GM23338 (cell line): ENCODE measurements at regions not wholly inside any gene's neighbourhood (a gene's known extent, or its start where the extent isn't known, plus 50 kb on each side); places are given as distances from the start of the nearest gene placed in this dataset.

Source experiments
- ATAC-seq: fragments of 200-7000 bp; cut with Tn5 transposase; 3 replicates; pipeline ENCODE4 v1.9.1; 2020
- DNase-seq: peaks from one replicate; pipeline ENCODE4 v3.0.0-alpha.2; 2015; ENCODE audit warnings: low spot score
- H2AFZ ChIP-seq: fragments of 200-600 bp; sonication (generic); 2 replicates; pipeline ENCODE4 v1.8.0; 2016; ENCODE audit warnings: antibody characterized with exemption, mild to moderate bottlenecking, moderate library complexity
- H3F3A ChIP-seq: fragments of 200-600 bp; sonication (generic); replicated peaks from 2 replicates; pipeline ENCODE4 v1.8.0; 2017; ENCODE audit warnings: antibody characterized with exemption, mixed run types, low read depth
- H3K27ac ChIP-seq: fragments of 200-600 bp; sonication (generic); 2 replicates; pipeline ENCODE4 v1.6.1; 2016; ENCODE audit warnings: low read depth
- H3K27me3 ChIP-seq: fragments of 200-600 bp; sonication (generic); 2 replicates; pipeline ENCODE4 v1.8.0; 2016; ENCODE audit warnings: mild to moderate bottlenecking, mixed run types, moderate library complexity; ENCODE audit not compliant: insufficient read depth
- H3K36me3 ChIP-seq: fragments of 200-600 bp; sonication (generic); 2 replicates; pipeline ENCODE4 v1.8.0; 2016; ENCODE audit warnings: mild to moderate bottlenecking; ENCODE audit not compliant: insufficient read depth
- H3K4me1 ChIP-seq: fragments of 200-600 bp; sonication (generic); 2 replicates; pipeline ENCODE4 v1.8.0; 2016; ENCODE audit warnings: mild to moderate bottlenecking, moderate library complexity; ENCODE audit not compliant: insufficient read depth
- H3K4me2 ChIP-seq: fragments of 200-600 bp; sonication (generic); 2 replicates; pipeline ENCODE4 v1.7.1; 2017; ENCODE audit warnings: mixed run types
- H3K4me3 ChIP-seq: fragments of 200-600 bp; sonication (generic); 2 replicates; pipeline ENCODE4 v1.6.1; 2016; ENCODE audit warnings: mixed run types
- H3K79me2 ChIP-seq: fragments of 200-600 bp; sonication (generic); replicated peaks from 2 replicates; pipeline ENCODE4 v1.8.0; 2017; ENCODE audit warnings: mild to moderate bottlenecking; ENCODE audit not compliant: insufficient read depth
- H3K9me2 ChIP-seq: fragments of 200-600 bp; sonication (generic); 2 replicates; pipeline ENCODE4 v1.8.0; 2017; ENCODE audit not compliant: insufficient read depth
- H4K20me1 ChIP-seq: fragments of 200-600 bp; sonication (generic); replicated peaks from 2 replicates; pipeline ENCODE4 v1.8.0; 2017; ENCODE audit warnings: mild to moderate bottlenecking; ENCODE audit not compliant: insufficient read depth
- H3K27ac Mint-ChIP-seq: 2 replicates; pipeline ENCODE4 v1.8.0; 2020; ENCODE audit warnings: inconsistent platforms, mild to moderate bottlenecking, moderate library complexity, mixed read lengths
- H3K27me3 Mint-ChIP-seq: 3 replicates; pipeline ENCODE4 v1.8.0; 2022; ENCODE audit warnings: low read depth, mild to moderate bottlenecking, moderate library complexity, mixed read lengths, inconsistent platforms; ENCODE audit not compliant: insufficient read depth, poor library complexity
- H3K36me3 Mint-ChIP-seq: 3 replicates; pipeline ENCODE4 v1.8.0; 2021; ENCODE audit warnings: low read depth, mild to moderate bottlenecking, inconsistent platforms, moderate library complexity, mixed read lengths
- H3K4me1 Mint-ChIP-seq: 3 replicates; pipeline ENCODE4 v1.8.0; 2020; ENCODE audit warnings: mild to moderate bottlenecking, inconsistent platforms, mixed read lengths
- H3K4me3 Mint-ChIP-seq: 3 replicates; pipeline ENCODE4 v1.8.0; 2021; ENCODE audit warnings: moderate library complexity, mild to moderate bottlenecking, inconsistent platforms, mixed read lengths
- H3K9me3 Mint-ChIP-seq: 3 replicates; pipeline ENCODE4 v1.8.0; 2020; ENCODE audit warnings: moderate library complexity, mild to moderate bottlenecking, inconsistent platforms, mixed read lengths
- CREB1 ChIP-seq: fragments of 250-450 bp; sonication (Bioruptor Pico); IDR thresholded peaks from 2 replicates; pipeline ENCODE4 v1.5.0; 2020; ENCODE audit warnings: low read depth, mild to moderate bottlenecking, moderate library complexity
- EZH2 ChIP-seq: fragments of 200-600 bp; sonication (generic); IDR thresholded peaks from one replicate; pipeline ENCODE4 v1.8.0; 2017; ENCODE audit warnings: antibody characterized with exemption, mild to moderate bottlenecking, low read depth; ENCODE audit not compliant: unreplicated experiment
- EZH2phosphoT487 ChIP-seq: fragments of 200-600 bp; sonication (generic); IDR thresholded peaks from one replicate; pipeline ENCODE4 v1.8.1; 2018; ENCODE audit warnings: antibody characterized with exemption; ENCODE audit not compliant: unreplicated experiment
- JUNB ChIP-seq: IDR thresholded peaks from one replicate; pipeline ENCODE4 v1.6.1; 2016; ENCODE audit warnings: antibody characterized with exemption; ENCODE audit not compliant: unreplicated experiment
- NANOG ChIP-seq: IDR thresholded peaks from 2 replicates; pipeline ENCODE4 v1.6.1; 2016; ENCODE audit warnings: antibody characterized with exemption, borderline replicate concordance
- POLR2AphosphoS5 ChIP-seq: IDR thresholded peaks from 2 replicates; pipeline ENCODE4 v1.6.1; 2016; ENCODE audit warnings: antibody characterized with exemption, low read depth
- ZNF114 ChIP-seq: fragments of 250-450 bp; sonication (Bioruptor Pico); IDR thresholded peaks from 2 replicates; pipeline ENCODE4 v1.5.0; 2020; ENCODE audit warnings: mild to moderate bottlenecking, moderate library complexity
- ZNF331 ChIP-seq: fragments of 250-450 bp; sonication (Bioruptor Pico); IDR thresholded peaks from 2 replicates; pipeline ENCODE4 v1.5.0; 2020; ENCODE audit warnings: low read depth, mild to moderate bottlenecking, moderate library complexity
- TF ChIP-seq, protein P1 (sequence below), 2 experiments: fragments of 200-600 bp in 1 of 2; sonication (generic) in 1 of 2; conservative IDR thresholded peaks; 2 replicates each; pipeline versions ENCODE4 v1.5.1 to v1.6.1; 2016 to 2017; ENCODE audit warnings: antibody characterized with exemption in 2 of 2, low read depth in 2 of 2, mild to moderate bottlenecking in 2 of 2, moderate library complexity in 1 of 2
- TF ChIP-seq, protein P2 (sequence below): IDR thresholded peaks from one replicate; pipeline ENCODE4 v1.6.1; 2018; ENCODE audit warnings: antibody characterized with exemption; ENCODE audit not compliant: unreplicated experiment
- TF ChIP-seq, protein P3 (sequence below): IDR thresholded peaks from 2 replicates; pipeline ENCODE4 v1.6.1; 2016; ENCODE audit warnings: antibody characterized with exemption
- TF ChIP-seq, protein P4 (sequence below): fragments of 250-450 bp; sonication (Bioruptor Pico); IDR thresholded peaks from 2 replicates; pipeline ENCODE4 v1.5.0; 2020; ENCODE audit warnings: mild to moderate bottlenecking, moderate library complexity

DNA sequence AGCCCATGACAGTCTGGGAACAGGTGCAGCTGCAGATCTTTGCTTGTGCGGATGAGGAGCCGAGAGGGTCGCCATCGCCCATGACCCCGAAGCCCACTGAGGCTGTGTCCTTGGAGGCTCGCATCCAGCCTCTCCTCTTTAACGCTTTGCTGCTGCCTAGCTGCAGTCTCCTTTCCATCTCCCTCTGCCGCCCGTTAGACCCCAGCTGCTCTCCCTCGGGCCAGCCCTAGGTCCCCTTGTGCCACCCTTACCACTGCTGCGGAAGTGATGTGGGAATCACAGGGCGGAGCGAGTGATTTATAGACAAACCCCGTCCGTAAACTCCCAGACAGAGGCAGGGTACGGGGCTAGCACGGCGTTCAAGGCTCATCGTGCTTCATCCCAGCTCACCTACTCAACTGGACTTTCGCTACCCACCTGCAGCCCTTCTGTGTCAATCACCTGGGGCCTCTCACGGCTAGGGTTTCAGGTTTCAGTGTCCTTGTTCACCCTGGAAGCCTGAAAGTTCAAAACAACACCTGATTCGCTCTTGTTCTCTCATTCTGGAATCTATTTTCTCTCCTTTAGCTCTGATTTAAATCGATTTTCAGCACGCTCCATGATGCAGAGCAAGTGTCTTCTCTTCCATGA lies 76.1 kb downstream of the PAX1 start (continued):
- TF ChIP-seq, protein P1, sequence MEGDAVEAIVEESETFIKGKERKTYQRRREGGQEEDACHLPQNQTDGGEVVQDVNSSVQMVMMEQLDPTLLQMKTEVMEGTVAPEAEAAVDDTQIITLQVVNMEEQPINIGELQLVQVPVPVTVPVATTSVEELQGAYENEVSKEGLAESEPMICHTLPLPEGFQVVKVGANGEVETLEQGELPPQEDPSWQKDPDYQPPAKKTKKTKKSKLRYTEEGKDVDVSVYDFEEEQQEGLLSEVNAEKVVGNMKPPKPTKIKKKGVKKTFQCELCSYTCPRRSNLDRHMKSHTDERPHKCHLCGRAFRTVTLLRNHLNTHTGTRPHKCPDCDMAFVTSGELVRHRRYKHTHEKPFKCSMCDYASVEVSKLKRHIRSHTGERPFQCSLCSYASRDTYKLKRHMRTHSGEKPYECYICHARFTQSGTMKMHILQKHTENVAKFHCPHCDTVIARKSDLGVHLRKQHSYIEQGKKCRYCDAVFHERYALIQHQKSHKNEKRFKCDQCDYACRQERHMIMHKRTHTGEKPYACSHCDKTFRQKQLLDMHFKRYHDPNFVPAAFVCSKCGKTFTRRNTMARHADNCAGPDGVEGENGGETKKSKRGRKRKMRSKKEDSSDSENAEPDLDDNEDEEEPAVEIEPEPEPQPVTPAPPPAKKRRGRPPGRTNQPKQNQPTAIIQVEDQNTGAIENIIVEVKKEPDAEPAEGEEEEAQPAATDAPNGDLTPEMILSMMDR (conservative IDR thresholded peaks at IDR 0.05; ENCODE audit: low read depth in 2 of 2) = no peak
- no peak for TF ChIP-seq JUNB

DNA sequence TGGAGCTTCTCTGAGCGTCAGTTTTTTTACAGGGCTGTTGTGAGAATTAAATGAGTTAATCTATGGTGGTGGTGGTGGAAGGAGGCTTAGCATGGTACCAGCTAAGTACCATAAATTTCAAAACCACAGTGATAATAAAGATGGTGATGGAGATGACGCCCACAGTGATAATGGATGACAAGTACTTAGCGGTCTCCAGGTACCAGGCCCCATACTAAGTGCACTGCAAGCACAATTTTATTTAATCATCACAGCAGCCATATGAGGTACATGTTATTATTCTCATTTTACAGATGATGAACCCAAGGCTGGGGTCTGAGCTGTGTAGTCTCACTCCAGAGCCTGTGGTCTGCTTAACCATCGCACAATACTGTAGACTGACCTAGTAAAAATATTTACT lies 75.1 kb downstream of the PAX1 start:
- Mint-ChIP-seq H3K4me3 (no peak overlapping the region), H3K4me1 (peaks cover 8% of the 10 kb centered on the region), H3K36me3 (no peaks in the 10 kb centered on the region), H3K27me3 (peaks cover 2% of the 10 kb centered on the region), H3K27ac (no peak overlapping the region), H3K9me3 (peaks cover 3% of the 10 kb centered on the region; the same call in 2 of the 3 replicates)
- DNase-seq = no peak
- no peak for ATAC-seq
- Histone ChIP-seq H3K4me1 (no peaks in the 10 kb centered on the region), H3K9me2 (peaks cover 11% of the 10 kb centered on the region; the same call in 1 of the 2 replicates), H3K79me2 (no peaks in the 10 kb centered on the region), H3K4me3 (no peak overlapping the region), H4K20me1 (no peaks in the 10 kb centered on the region), H3K27me3 (no peaks in the 10 kb centered on the region), H3K27ac (no peak overlapping the region), H2AFZ (no peak overlapping the region), H3F3A (no peaks in the 10 kb centered on the region), H3K4me2 (no peak overlapping the region), H3K36me3 (no peaks in the 10 kb centered on the region)
- TF ChIP-seq ZNF114 (CRISPR knock-in tag) (no peak), EZH2phosphoT487 (no peak), JUNB (no peak), NANOG (no peak), POLR2AphosphoS5 (no peak), CREB1 (CRISPR knock-in tag) (no peak), ZNF331 (CRISPR knock-in tag) (no peak), EZH2 (no peak)
- TF ChIP-seq, protein P2, sequence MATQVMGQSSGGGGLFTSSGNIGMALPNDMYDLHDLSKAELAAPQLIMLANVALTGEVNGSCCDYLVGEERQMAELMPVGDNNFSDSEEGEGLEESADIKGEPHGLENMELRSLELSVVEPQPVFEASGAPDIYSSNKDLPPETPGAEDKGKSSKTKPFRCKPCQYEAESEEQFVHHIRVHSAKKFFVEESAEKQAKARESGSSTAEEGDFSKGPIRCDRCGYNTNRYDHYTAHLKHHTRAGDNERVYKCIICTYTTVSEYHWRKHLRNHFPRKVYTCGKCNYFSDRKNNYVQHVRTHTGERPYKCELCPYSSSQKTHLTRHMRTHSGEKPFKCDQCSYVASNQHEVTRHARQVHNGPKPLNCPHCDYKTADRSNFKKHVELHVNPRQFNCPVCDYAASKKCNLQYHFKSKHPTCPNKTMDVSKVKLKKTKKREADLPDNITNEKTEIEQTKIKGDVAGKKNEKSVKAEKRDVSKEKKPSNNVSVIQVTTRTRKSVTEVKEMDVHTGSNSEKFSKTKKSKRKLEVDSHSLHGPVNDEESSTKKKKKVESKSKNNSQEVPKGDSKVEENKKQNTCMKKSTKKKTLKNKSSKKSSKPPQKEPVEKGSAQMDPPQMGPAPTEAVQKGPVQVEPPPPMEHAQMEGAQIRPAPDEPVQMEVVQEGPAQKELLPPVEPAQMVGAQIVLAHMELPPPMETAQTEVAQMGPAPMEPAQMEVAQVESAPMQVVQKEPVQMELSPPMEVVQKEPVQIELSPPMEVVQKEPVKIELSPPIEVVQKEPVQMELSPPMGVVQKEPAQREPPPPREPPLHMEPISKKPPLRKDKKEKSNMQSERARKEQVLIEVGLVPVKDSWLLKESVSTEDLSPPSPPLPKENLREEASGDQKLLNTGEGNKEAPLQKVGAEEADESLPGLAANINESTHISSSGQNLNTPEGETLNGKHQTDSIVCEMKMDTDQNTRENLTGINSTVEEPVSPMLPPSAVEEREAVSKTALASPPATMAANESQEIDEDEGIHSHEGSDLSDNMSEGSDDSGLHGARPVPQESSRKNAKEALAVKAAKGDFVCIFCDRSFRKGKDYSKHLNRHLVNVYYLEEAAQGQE = no peak
- TF ChIP-seq, protein P3, sequence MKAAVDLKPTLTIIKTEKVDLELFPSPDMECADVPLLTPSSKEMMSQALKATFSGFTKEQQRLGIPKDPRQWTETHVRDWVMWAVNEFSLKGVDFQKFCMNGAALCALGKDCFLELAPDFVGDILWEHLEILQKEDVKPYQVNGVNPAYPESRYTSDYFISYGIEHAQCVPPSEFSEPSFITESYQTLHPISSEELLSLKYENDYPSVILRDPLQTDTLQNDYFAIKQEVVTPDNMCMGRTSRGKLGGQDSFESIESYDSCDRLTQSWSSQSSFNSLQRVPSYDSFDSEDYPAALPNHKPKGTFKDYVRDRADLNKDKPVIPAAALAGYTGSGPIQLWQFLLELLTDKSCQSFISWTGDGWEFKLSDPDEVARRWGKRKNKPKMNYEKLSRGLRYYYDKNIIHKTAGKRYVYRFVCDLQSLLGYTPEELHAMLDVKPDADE = no peak
- TF ChIP-seq, protein P4, sequence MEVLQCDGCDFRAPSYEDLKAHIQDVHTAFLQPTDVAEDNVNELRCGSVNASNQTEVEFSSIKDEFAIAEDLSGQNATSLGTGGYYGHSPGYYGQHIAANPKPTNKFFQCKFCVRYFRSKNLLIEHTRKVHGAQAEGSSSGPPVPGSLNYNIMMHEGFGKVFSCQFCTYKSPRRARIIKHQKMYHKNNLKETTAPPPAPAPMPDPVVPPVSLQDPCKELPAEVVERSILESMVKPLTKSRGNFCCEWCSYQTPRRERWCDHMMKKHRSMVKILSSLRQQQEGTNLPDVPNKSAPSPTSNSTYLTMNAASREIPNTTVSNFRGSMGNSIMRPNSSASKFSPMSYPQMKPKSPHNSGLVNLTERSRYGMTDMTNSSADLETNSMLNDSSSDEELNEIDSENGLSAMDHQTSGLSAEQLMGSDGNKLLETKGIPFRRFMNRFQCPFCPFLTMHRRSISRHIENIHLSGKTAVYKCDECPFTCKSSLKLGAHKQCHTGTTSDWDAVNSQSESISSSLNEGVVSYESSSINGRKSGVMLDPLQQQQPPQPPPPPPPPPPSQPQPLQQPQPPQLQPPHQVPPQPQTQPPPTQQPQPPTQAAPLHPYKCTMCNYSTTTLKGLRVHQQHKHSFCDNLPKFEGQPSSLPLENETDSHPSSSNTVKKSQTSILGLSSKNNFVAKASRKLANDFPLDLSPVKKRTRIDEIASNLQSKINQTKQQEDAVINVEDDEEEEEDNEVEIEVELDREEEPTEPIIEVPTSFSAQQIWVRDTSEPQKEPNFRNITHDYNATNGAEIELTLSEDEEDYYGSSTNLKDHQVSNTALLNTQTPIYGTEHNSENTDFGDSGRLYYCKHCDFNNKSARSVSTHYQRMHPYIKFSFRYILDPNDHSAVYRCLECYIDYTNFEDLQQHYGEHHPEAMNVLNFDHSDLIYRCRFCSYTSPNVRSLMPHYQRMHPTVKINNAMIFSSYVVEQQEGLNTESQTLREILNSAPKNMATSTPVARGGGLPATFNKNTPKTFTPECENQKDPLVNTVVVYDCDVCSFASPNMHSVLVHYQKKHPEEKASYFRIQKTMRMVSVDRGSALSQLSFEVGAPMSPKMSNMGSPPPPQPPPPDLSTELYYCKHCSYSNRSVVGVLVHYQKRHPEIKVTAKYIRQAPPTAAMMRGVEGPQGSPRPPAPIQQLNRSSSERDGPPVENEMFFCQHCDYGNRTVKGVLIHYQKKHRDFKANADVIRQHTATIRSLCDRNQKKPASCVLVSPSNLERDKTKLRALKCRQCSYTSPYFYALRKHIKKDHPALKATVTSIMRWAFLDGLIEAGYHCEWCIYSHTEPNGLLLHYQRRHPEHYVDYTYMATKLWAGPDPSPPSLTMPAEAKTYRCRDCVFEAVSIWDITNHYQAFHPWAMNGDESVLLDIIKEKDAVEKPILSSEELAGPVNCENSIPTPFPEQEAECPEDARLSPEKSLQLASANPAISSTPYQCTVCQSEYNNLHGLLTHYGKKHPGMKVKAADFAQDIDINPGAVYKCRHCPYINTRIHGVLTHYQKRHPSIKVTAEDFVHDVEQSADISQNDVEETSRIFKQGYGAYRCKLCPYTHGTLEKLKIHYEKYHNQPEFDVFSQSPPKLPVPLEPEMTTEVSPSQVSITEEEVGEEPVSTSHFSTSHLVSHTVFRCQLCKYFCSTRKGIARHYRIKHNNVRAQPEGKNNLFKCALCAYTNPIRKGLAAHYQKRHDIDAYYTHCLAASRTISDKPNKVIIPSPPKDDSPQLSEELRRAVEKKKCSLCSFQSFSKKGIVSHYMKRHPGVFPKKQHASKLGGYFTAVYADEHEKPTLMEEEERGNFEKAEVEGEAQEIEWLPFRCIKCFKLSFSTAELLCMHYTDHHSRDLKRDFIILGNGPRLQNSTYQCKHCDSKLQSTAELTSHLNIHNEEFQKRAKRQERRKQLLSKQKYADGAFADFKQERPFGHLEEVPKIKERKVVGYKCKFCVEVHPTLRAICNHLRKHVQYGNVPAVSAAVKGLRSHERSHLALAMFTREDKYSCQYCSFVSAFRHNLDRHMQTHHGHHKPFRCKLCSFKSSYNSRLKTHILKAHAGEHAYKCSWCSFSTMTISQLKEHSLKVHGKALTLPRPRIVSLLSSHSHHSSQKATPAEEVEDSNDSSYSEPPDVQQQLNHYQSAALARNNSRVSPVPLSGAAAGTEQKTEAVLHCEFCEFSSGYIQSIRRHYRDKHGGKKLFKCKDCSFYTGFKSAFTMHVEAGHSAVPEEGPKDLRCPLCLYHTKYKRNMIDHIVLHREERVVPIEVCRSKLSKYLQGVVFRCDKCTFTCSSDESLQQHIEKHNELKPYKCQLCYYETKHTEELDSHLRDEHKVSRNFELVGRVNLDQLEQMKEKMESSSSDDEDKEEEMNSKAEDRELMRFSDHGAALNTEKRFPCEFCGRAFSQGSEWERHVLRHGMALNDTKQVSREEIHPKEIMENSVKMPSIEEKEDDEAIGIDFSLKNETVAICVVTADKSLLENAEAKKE (CRISPR knock-in tag) = no peak
